ENCODE measurements at regions not wholly inside any gene's neighbourhood (a gene's known extent, or its start where the extent isn't known, plus 50 kb on each side); places are given as distances from the start of the nearest gene placed in this dataset.
"Not testable (repeated sequence)": the region's sequence is repeated elsewhere in the genome, so short reads cannot be mapped to it uniquely, and the experiment has no call there.

GRCh38 chr2:111503844-111504570 is 380.0 kb downstream of the ANAPC1 start:
- not testable (repeated sequence) for DNase-seq (ENCODE audit: low spot score)

GRCh38 chr2:111504571-111504942 is 379.4 kb downstream of the ANAPC1 start:
- DNase-seq (ENCODE audit: low spot score): not testable (repeated sequence)

GRCh38 chr2:111505267-111505666 is 378.7 kb downstream of the ANAPC1 start:
- DNase-seq (ENCODE audit: low spot score): not testable (repeated sequence)

- not testable (repeated sequence) for DNase-seq (ENCODE audit: low spot score)
Observed at GRCh38 chr2:111506936-111507335, 377.1 kb downstream of the ANAPC1 start.

GRCh38 chr2:111509225-111509869 is 374.6 kb downstream of the ANAPC1 start:
- DNase-seq (ENCODE audit: low spot score): not testable (repeated sequence)

GRCh38 chr2:111510384-111510783 is 373.6 kb downstream of the ANAPC1 start:
- DNase-seq (ENCODE audit: low spot score): not testable (repeated sequence)

- not testable (repeated sequence) for DNase-seq (ENCODE audit: low spot score)
Observed at GRCh38 chr2:111511062-111511461, 372.9 kb downstream of the ANAPC1 start.

GRCh38 chr2:111512378-111512777 is 371.6 kb downstream of the ANAPC1 start:
- not testable (repeated sequence) for DNase-seq (ENCODE audit: low spot score)

GRCh38 chr2:111514138-111514537 is 369.9 kb downstream of the ANAPC1 start:
- not testable (repeated sequence) for DNase-seq (ENCODE audit: low spot score)

- not testable (repeated sequence) for DNase-seq (ENCODE audit: low spot score)
Observed at GRCh38 chr2:111517050-111517720, 366.8 kb downstream of the ANAPC1 start.

GRCh38 chr2:111517721-111518053 is 366.3 kb downstream of the ANAPC1 start:
- DNase-seq (ENCODE audit: low spot score): not testable (repeated sequence)

- DNase-seq (ENCODE audit: low spot score): no peak
Observed at GRCh38 chr2:111519071-111519470, 364.9 kb downstream of the ANAPC1 start.

- DNase-seq (ENCODE audit: low spot score): no peak
Observed at GRCh38 chr2:111522231-111522768, 361.7 kb downstream of the ANAPC1 start.

- no peak for DNase-seq (ENCODE audit: low spot score)
Observed at GRCh38 chr2:111523009-111523408, 361.0 kb downstream of the ANAPC1 start.

GRCh38 chr2:111525026-111525425 is 359.0 kb downstream of the ANAPC1 start:
- not testable (repeated sequence) for DNase-seq (ENCODE audit: low spot score)

GRCh38 chr2:111526041-111526639 is 357.9 kb downstream of the ANAPC1 start:
- not testable (repeated sequence) for DNase-seq (ENCODE audit: low spot score)

GRCh38 chr2:111527707-111528400 is 356.1 kb downstream of the ANAPC1 start:
- DNase-seq (ENCODE audit: low spot score): not testable (repeated sequence)

GRCh38 chr2:111529022-111529421 is 355.0 kb downstream of the ANAPC1 start:
- not testable (repeated sequence) for DNase-seq (ENCODE audit: low spot score)

GRCh38 chr2:111530239-111530965 is 353.6 kb downstream of the ANAPC1 start:
- DNase-seq (ENCODE audit: low spot score): not testable (repeated sequence)

- not testable (repeated sequence) for DNase-seq (ENCODE audit: low spot score)
Observed at GRCh38 chr2:111532682-111533556, 351.1 kb downstream of the ANAPC1 start.
